ENCODE measurements at regions not wholly inside any gene's neighbourhood (a gene's known extent, or its start where the extent isn't known, plus 50 kb on each side); places are given as distances from the start of the nearest gene placed in this dataset.

DNA sequence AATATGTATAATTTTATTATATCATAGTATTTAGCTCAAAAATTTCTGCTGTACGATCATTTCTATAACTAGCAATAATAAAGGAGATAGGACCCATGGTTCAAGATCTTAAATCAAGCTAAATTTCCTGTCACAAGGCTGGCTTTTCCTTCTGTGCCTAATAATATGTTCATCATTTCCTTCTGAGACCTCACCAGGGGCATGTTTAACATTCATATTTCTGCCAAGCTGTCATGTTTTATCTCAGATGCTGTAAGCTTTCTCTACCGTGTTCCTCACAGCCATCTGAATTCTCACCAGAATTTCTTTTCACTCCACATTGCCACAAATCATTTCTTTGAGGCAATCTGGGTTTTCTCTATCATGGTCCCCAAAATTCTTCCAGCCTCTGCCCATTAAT is 482.3 kb upstream of the SGCG start:
- H3K9me3 ChIP-seq (ENCODE audit: control insufficient read depth, insufficient read depth, low read depth, low read length): peaks cover 8% of the 10 kb centered on the region; the same call in 1 of the 2 replicates
- H3K36me3 ChIP-seq (ENCODE audit: control insufficient read depth, insufficient read depth, low read length): no peaks in the 10 kb centered on the region
- H3K27me3 ChIP-seq (ENCODE audit: control insufficient read depth, insufficient read depth, low read length): no peaks in the 10 kb centered on the region
- no peak overlapping the region for H3K27ac ChIP-seq (ENCODE audit: low read depth, low read length)
- H3K4me1 ChIP-seq (ENCODE audit: control insufficient read depth, insufficient read depth, low read length): no peaks in the 10 kb centered on the region
- H3K9ac ChIP-seq (ENCODE audit: low read length): no peak overlapping the region
- H3K4me3 ChIP-seq (ENCODE audit: low read depth, low read length): no peak overlapping the region

DNA sequence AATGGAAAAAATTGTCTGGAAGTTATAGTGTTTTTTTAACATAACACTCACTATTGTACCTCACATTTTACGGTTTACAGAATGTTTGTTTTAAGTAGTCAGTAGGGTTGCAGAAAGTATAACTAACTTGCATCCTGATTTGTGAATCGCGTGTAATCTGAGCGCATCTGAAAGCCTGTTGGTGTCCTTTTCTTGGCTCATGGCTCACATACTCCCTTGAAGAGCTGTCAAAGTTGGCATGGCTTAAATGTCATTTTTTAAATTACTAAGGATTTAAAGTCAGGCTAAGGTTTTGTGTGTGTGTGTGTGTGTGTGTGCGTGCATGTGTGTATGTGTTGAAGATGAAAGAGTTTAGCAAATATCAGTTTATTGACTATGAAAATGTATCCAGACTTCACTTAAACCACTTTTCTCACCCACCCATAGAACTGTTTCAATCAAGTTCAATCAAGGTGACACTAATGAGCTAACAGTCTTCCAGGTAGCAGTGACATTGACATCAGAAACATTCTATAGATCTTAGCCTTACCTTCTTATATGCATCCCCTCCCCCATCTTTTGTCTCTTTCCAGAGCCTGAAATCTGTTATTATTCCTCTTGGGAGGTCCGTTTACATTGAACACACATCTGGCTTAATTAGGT is 480.4 kb upstream of the SGCG start:
- no peak overlapping the region for H3K9ac ChIP-seq (ENCODE audit: low read length)
- no peaks in the 10 kb centered on the region for H3K36me3 ChIP-seq (ENCODE audit: control insufficient read depth, insufficient read depth, low read length)
- H3K9me3 ChIP-seq (ENCODE audit: control insufficient read depth, insufficient read depth, low read depth, low read length): peaks cover 1% of the 10 kb centered on the region; the same call in 1 of the 2 replicates
- H3K4me1 ChIP-seq (ENCODE audit: control insufficient read depth, insufficient read depth, low read length): no peaks in the 10 kb centered on the region; the same call in 1 of the 2 replicates
- no peak overlapping the region for H3K27ac ChIP-seq (ENCODE audit: low read depth, low read length)
- no peaks in the 10 kb centered on the region for H3K27me3 ChIP-seq (ENCODE audit: control insufficient read depth, insufficient read depth, low read length)
- no peak overlapping the region for H3K4me3 ChIP-seq (ENCODE audit: low read depth, low read length)

DNA sequence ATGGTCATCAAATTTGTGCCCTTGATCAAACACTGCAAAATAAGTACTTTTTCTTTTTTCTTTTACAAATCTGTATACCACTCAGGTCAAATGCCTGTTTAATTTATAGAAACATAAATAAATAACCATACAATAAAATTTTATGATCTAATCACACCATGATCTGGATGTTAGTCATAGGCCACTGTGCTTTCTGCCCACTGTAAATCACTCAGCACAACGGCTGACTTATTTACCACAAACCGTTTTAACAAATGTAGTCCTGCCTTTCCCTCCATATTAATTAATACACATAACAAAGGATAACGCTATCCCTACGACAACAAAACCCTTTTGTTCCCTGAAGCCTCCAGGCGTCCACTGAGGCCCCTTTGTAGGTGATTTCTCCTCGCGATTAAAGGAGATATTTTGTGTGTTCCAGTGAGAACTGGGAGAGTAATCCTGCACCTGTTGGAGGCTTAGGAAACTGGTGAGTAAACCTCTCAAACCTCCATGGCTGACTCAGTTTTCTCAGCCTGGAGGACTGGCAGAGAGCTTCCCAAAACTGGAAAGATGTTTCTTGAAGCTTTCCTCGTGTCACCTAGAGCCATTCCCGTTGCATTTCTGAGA is 477.1 kb upstream of the SGCG start:
- Histone ChIP-seq H3K9ac (ENCODE audit: low read length) (no peak overlapping the region), H3K27ac (ENCODE audit: low read depth, low read length) (no peak overlapping the region), H3K4me1 (ENCODE audit: control insufficient read depth, insufficient read depth, low read length) (no peaks in the 10 kb centered on the region; the same call in 1 of the 2 replicates), H3K36me3 (ENCODE audit: control insufficient read depth, insufficient read depth, low read length) (no peaks in the 10 kb centered on the region), H3K27me3 (ENCODE audit: control insufficient read depth, insufficient read depth, low read length) (no peaks in the 10 kb centered on the region), H3K9me3 (ENCODE audit: control insufficient read depth, insufficient read depth, low read depth, low read length) (no peaks in the 10 kb centered on the region), H3K4me3 (ENCODE audit: low read depth, low read length) (no peak overlapping the region)

DNA sequence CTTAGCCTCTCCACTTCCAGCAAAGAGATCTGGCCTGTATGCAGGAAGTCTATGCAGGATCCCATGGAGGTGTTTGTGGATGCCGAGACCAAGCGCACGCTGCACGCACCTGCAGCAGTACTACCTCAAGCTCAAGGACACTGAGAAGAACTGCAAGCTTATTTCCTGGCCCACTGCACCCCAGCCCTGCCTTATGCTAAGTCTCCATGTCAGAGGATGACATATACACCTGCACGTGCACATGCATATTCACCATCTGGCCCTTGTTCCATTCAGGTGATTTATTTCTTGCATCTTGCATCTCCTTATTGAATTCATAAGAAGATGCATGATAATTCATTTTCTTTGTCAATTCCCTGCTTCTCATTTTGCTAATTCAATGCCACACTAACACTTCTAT is 472.8 kb upstream of the SGCG start:
- no peak overlapping the region for H3K27ac ChIP-seq (ENCODE audit: low read depth, low read length)
- H3K4me3 ChIP-seq (ENCODE audit: low read depth, low read length): no peak overlapping the region
- H3K27me3 ChIP-seq (ENCODE audit: control insufficient read depth, insufficient read depth, low read length): no peaks in the 10 kb centered on the region
- no peaks in the 10 kb centered on the region for H3K9me3 ChIP-seq (ENCODE audit: control insufficient read depth, insufficient read depth, low read depth, low read length)
- H3K9ac ChIP-seq (ENCODE audit: low read length): no peak overlapping the region
- H3K4me1 ChIP-seq (ENCODE audit: control insufficient read depth, insufficient read depth, low read length): no peaks in the 10 kb centered on the region; the same call in 1 of the 2 replicates
- no peaks in the 10 kb centered on the region for H3K36me3 ChIP-seq (ENCODE audit: control insufficient read depth, insufficient read depth, low read length)

DNA sequence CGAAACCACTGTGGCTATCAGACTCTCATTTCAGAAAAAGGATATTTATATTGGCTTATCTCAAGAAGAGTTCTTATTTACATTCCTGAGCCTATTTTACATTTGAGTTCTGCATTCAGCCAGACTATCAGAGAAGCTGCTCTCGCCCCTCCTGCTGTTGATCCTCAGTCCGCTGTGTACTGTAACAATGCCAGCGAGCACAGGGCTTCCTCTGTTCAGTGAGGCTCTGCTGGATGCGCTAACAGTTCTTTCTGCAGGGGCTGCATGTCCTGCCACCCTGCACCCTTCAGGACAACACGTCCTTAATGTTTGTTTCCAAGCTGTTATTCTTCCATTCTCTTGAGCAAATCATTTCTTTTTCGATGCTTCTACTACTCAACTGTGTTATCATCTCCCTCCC is 463.7 kb upstream of the SGCG start:
- Histone ChIP-seq H3K4me1 (ENCODE audit: control insufficient read depth, insufficient read depth, low read length) (0 out of 2 replicates have a peak, but pooled peaks cover 3% of the 10 kb centered on the region), H3K27me3 (ENCODE audit: control insufficient read depth, insufficient read depth, low read length) (no peaks in the 10 kb centered on the region), H3K9ac (ENCODE audit: low read length) (no peak overlapping the region), H3K4me3 (ENCODE audit: low read depth, low read length) (no peak overlapping the region), H3K27ac (ENCODE audit: low read depth, low read length) (no peak overlapping the region), H3K9me3 (ENCODE audit: control insufficient read depth, insufficient read depth, low read depth, low read length) (peaks cover 3% of the 10 kb centered on the region; the same call in 1 of the 2 replicates), H3K36me3 (ENCODE audit: control insufficient read depth, insufficient read depth, low read length) (no peaks in the 10 kb centered on the region)

DNA sequence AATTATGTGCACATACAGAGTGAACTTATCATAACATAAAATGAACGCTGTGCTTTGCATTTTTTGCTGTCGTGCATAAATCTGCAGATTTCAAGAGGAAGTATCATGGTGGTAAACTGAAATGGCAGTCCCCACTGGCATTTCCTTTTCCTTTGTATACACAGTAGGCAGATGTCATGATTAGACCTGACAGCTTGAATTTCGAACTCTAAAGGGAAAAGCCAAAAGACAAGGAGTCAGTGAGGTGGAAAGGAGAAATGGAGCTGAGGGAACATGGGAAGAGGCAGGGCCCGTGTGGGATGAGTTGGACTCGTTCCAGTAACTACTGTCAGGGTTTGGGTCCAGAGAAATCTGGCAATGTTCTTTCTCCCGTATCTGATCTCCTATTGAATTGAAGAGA is 454.1 kb upstream of the SGCG start:
- Histone ChIP-seq H3K36me3 (ENCODE audit: control insufficient read depth, insufficient read depth, low read length) (no peaks in the 10 kb centered on the region), H3K9me3 (ENCODE audit: control insufficient read depth, insufficient read depth, low read depth, low read length) (no peaks in the 10 kb centered on the region), H3K27ac (ENCODE audit: low read depth, low read length) (no peak overlapping the region), H3K4me1 (ENCODE audit: control insufficient read depth, insufficient read depth, low read length) (no peaks in the 10 kb centered on the region), H3K4me3 (ENCODE audit: low read depth, low read length) (no peak overlapping the region), H3K9ac (ENCODE audit: low read length) (no peak overlapping the region), H3K27me3 (ENCODE audit: control insufficient read depth, insufficient read depth, low read length) (no peaks in the 10 kb centered on the region)

DNA sequence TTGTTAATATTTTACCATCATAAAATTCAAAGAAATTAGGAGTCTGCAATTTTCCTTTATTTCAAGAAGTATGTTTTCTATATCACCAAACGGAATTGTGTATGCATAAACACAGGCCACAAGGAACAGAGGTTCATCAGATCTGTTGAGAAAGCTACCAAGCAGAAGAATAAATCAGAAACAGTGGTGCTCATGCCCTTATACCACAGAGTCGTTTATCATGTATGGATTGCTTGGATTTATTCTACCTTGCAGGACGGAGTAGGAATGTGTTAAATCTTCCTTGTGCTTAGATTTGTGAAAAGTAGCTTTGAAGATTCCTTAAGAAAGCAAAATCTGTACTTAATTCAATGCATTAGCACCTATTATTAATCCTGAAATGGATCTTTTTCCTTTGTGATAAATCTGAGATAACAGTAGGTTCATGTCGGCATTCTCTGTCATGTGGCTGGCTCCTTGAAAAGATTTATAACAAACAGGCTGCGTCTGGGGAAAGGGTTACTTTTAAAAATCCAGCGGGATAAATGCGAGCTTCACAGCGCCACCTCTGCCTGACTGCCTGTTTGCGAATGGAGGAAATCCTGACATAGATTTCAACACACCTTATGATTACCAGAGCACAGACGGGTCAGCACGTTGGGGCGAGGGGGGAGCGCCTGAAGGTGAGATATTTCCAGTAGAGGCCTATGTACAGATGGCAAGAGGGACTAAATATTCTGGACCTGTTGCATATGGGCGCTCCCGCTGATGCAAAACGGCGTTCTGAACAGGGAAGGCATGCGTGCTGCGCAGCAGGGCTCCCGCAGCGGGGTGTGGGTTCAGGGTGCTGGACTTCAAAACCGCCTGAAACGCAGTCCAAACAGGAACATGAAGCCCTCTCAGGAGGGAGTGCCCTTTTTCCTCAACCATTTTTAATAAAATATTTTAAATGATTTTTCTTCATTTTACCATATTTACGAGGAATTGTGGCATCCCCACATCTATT is 445.5 kb upstream of the SGCG start:
- no peaks in the 10 kb centered on the region for H3K36me3 ChIP-seq (ENCODE audit: control insufficient read depth, insufficient read depth, low read length)
- no peak overlapping the region for H3K27ac ChIP-seq (ENCODE audit: low read depth, low read length)
- no peak overlapping the region for H3K4me3 ChIP-seq (ENCODE audit: low read depth, low read length)
- no peaks in the 10 kb centered on the region; the same call in 1 of the 2 replicates for H3K4me1 ChIP-seq (ENCODE audit: control insufficient read depth, insufficient read depth, low read length)
- H3K9me3 ChIP-seq (ENCODE audit: control insufficient read depth, insufficient read depth, low read depth, low read length): no peaks in the 10 kb centered on the region
- H3K27me3 ChIP-seq (ENCODE audit: control insufficient read depth, insufficient read depth, low read length): no peaks in the 10 kb centered on the region
- H3K9ac ChIP-seq (ENCODE audit: low read length): no peak overlapping the region

DNA sequence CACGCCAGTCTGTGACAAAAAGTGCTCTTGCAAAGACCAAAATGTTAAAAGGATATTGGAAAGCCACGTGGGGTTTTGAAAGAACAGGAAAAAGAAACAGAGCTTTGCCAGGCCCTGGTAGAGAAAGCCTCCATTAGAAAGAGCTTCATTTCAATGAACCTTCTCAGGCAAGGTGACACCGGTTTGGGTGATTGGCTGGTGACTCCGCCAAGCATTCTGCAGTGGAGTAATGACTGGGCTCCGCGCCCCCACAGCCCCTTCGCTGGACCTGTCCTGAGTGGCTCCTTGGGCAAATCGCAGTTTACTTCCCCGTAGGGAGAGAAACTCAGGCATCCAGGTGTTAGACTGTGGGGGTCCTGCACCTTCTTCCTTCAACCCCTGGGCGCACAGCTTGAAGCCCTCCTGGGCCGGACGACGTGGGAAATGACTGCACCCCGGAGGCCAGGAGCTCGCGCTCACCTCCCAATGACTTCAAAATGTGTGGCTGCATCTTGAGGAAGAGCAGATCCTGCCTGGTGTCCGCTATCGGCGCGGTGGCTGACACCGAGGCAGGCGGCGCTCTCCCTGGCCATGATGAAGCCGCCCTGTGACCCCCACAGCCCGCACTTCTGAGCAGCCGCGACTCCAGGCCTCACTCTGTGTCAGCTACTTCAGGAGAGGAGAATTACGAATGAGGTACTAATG is 444.6 kb upstream of the SGCG start:
- no peaks in the 10 kb centered on the region; the same call in 1 of the 2 replicates for H3K4me1 ChIP-seq (ENCODE audit: control insufficient read depth, insufficient read depth, low read length)
- no peak overlapping the region for H3K9ac ChIP-seq (ENCODE audit: low read length)
- H3K27me3 ChIP-seq (ENCODE audit: control insufficient read depth, insufficient read depth, low read length): no peaks in the 10 kb centered on the region
- no peak overlapping the region for H3K27ac ChIP-seq (ENCODE audit: low read depth, low read length)
- H3K36me3 ChIP-seq (ENCODE audit: control insufficient read depth, insufficient read depth, low read length): no peaks in the 10 kb centered on the region
- no peak overlapping the region for H3K4me3 ChIP-seq (ENCODE audit: low read depth, low read length)
- H3K9me3 ChIP-seq (ENCODE audit: control insufficient read depth, insufficient read depth, low read depth, low read length): no peaks in the 10 kb centered on the region

DNA sequence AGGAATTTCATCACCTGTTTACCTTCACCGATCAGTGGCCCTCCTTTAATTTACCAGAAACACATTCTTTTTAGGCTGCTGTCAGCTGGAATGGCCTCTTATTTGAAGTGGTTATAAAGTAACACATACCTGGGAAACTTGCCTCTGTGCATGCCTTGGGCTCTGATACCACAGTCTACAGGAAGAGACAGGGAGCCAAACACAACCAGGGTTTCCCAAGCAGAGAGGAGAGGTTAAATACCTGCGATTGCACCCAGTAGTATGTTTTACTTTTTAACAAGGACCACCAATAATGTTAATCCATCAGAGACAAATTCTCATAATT is 444.0 kb upstream of the SGCG start:
- Histone ChIP-seq H3K36me3 (ENCODE audit: control insufficient read depth, insufficient read depth, low read length) (no peaks in the 10 kb centered on the region), H3K27ac (ENCODE audit: low read depth, low read length) (no peak overlapping the region), H3K4me3 (ENCODE audit: low read depth, low read length) (no peak overlapping the region), H3K9me3 (ENCODE audit: control insufficient read depth, insufficient read depth, low read depth, low read length) (no peaks in the 10 kb centered on the region), H3K4me1 (ENCODE audit: control insufficient read depth, insufficient read depth, low read length) (no peaks in the 10 kb centered on the region; the same call in 1 of the 2 replicates), H3K9ac (ENCODE audit: low read length) (no peak overlapping the region), H3K27me3 (ENCODE audit: control insufficient read depth, insufficient read depth, low read length) (no peaks in the 10 kb centered on the region)

DNA sequence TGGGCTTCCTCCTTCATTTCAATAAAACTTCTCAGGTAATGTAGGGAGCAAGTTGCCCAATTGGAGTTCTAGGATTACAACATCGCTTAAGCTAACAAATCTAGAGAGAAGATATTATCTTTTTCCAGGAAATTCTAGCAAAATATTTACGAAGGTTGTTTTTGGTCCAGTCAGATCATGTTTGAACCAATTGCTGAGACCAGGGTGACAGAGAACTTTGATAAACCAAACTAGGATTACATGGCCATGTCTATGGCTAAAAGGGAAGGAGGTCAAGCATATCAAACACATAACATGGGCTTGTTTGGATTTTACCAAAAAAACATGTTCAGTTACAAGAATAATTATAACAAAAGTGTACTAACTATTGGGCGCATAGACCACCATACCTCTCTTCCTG is 442.4 kb upstream of the SGCG start:
- Histone ChIP-seq H3K4me3 (ENCODE audit: low read depth, low read length) (no peak overlapping the region), H3K27ac (ENCODE audit: low read depth, low read length) (no peak overlapping the region), H3K9me3 (ENCODE audit: control insufficient read depth, insufficient read depth, low read depth, low read length) (no peaks in the 10 kb centered on the region), H3K4me1 (ENCODE audit: control insufficient read depth, insufficient read depth, low read length) (no peaks in the 10 kb centered on the region; the same call in 1 of the 2 replicates), H3K9ac (ENCODE audit: low read length) (no peak overlapping the region), H3K27me3 (ENCODE audit: control insufficient read depth, insufficient read depth, low read length) (no peaks in the 10 kb centered on the region), H3K36me3 (ENCODE audit: control insufficient read depth, insufficient read depth, low read length) (no peaks in the 10 kb centered on the region)
